HL-60 (cell line): ENCODE measurements at regions not wholly inside any gene's neighbourhood (a gene's known extent, or its start where the extent isn't known, plus 50 kb on each side); places are given as distances from the start of the nearest gene placed in this dataset.

Source experiments
- DNase-seq, 2 experiments: peaks; one replicate each; pipeline ENCODE4 v3.0.0-alpha.2; 2010 to 2020; ENCODE audit warnings: low read depth in 1 of 2, low spot score in 1 of 2
- H3K27ac ChIP-seq: fragments of 250-450 bp; sonication (Bioruptor Pico); replicated peaks from 2 replicates; pipeline ENCODE4 v1.5.1; 2020; ENCODE audit warnings: mild to moderate bottlenecking, moderate library complexity
- H3K27me3 ChIP-seq: fragments of 250-450 bp; sonication (Bioruptor Pico); 2 replicates; pipeline ENCODE4 v1.5.1; 2021; ENCODE audit warnings: mild to moderate bottlenecking, moderate library complexity; ENCODE audit not compliant: insufficient read depth, poor library complexity, severe bottlenecking
- H3K4me3 ChIP-seq: replicated peaks from 2 replicates; pipeline ENCODE4 v1.5.1; 2011; ENCODE audit warnings: mild to moderate bottlenecking, control low read depth, low read length; ENCODE audit not compliant: insufficient read depth
- GABPA ChIP-seq: IDR thresholded peaks from 2 replicates; pipeline ENCODE4 v1.6.1; 2012; ENCODE audit warnings: low read depth
- POLR2AphosphoS5 ChIP-seq: IDR thresholded peaks from 2 replicates; pipeline ENCODE4 v1.6.1; 2012; ENCODE audit warnings: low read depth
- SPI1 ChIP-seq: IDR thresholded peaks from 2 replicates; pipeline ENCODE4 v1.6.1; 2012; ENCODE audit warnings: low read depth, mild to moderate bottlenecking, borderline replicate concordance
- TF ChIP-seq, protein P1 (sequence below): IDR thresholded peaks from one replicate; pipeline ENCODE4 v1.5.1; 2011; ENCODE audit warnings: low read length, control low read depth, inconsistent platforms; ENCODE audit not compliant: insufficient read depth
- TF ChIP-seq, protein P2 (sequence below): IDR thresholded peaks from 2 replicates; pipeline ENCODE4 v1.6.1; 2012; ENCODE audit warnings: low read depth; ENCODE audit not compliant: insufficient replicate concordance

GRCh38 chr10:76727038-76727437 is 910.6 kb downstream of the KCNMA1 start:
- Histone ChIP-seq H3K27me3 (no peaks in the 10 kb centered on the region), H3K4me3 (no peak overlapping the region), H3K27ac (no peak overlapping the region)
- no peak for TF ChIP-seq GABPA
- TF ChIP-seq, protein P1, sequence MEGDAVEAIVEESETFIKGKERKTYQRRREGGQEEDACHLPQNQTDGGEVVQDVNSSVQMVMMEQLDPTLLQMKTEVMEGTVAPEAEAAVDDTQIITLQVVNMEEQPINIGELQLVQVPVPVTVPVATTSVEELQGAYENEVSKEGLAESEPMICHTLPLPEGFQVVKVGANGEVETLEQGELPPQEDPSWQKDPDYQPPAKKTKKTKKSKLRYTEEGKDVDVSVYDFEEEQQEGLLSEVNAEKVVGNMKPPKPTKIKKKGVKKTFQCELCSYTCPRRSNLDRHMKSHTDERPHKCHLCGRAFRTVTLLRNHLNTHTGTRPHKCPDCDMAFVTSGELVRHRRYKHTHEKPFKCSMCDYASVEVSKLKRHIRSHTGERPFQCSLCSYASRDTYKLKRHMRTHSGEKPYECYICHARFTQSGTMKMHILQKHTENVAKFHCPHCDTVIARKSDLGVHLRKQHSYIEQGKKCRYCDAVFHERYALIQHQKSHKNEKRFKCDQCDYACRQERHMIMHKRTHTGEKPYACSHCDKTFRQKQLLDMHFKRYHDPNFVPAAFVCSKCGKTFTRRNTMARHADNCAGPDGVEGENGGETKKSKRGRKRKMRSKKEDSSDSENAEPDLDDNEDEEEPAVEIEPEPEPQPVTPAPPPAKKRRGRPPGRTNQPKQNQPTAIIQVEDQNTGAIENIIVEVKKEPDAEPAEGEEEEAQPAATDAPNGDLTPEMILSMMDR, result no peak
- TF ChIP-seq POLR2AphosphoS5, result no peak
- TF ChIP-seq, protein P2, sequence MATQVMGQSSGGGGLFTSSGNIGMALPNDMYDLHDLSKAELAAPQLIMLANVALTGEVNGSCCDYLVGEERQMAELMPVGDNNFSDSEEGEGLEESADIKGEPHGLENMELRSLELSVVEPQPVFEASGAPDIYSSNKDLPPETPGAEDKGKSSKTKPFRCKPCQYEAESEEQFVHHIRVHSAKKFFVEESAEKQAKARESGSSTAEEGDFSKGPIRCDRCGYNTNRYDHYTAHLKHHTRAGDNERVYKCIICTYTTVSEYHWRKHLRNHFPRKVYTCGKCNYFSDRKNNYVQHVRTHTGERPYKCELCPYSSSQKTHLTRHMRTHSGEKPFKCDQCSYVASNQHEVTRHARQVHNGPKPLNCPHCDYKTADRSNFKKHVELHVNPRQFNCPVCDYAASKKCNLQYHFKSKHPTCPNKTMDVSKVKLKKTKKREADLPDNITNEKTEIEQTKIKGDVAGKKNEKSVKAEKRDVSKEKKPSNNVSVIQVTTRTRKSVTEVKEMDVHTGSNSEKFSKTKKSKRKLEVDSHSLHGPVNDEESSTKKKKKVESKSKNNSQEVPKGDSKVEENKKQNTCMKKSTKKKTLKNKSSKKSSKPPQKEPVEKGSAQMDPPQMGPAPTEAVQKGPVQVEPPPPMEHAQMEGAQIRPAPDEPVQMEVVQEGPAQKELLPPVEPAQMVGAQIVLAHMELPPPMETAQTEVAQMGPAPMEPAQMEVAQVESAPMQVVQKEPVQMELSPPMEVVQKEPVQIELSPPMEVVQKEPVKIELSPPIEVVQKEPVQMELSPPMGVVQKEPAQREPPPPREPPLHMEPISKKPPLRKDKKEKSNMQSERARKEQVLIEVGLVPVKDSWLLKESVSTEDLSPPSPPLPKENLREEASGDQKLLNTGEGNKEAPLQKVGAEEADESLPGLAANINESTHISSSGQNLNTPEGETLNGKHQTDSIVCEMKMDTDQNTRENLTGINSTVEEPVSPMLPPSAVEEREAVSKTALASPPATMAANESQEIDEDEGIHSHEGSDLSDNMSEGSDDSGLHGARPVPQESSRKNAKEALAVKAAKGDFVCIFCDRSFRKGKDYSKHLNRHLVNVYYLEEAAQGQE, result no peak
- TF ChIP-seq SPI1, result no peak
- DNase-seq, result no peak

DNA sequence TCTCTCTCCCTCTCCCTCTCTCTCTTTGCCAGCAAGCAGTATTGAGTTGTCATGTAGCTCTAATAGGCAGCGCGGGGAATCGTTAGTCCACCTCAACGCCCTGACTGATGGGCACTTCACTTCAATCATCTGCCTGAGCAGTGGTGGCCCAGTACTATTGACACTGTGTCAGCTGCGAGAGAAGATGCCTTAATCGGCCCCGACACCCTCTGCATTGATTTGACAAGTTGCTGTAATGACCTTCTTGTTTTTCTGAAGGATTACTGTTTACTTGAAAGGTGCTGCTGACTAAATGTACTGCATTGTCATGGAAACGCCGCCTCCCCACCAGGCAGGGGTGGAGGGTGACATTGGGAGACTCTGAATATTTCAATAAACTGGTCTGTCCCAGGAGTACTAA is 913.8 kb downstream of the KCNMA1 start:
- H3K4me3 ChIP-seq, result no peak overlapping the region
- TF ChIP-seq GABPA (no peak), POLR2AphosphoS5 (no peak), SPI1 (no peak)
- TF ChIP-seq, protein P2, result no peak
- TF ChIP-seq, protein P1, result no peak
- H3K27ac ChIP-seq, result no peak overlapping the region
- DNase-seq, result no peak
- H3K27me3 ChIP-seq, result peaks cover 2% of the 10 kb centered on the region

DNA sequence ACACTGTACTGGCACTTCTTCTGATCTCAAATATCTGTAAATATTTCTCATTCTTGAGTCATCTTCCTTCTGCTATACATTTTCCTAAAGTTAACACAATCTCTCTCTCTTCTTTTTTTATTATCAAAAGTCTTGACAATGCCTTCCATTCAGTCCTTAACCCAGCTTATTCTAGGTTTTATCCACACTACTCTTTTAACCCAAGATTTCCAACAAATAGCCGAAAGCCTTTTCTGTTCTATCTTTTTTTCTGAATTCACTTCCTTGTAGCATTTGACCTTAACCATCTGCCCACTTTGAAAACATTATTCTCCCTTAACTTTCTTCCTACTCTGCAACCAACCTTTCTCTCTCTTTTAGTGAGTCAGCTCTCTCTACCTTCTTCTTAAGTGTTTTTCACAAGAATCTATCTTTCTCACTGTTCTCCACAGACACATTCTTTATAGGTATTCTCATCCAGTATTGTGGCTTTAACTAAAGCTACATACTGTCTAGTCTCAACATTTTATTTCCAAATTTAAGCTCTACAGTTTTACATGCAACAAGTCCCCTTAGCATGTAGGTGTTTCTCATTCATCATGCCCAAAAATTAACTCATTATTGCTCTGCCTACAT is 915.6 kb downstream of the KCNMA1 start:
- no peak for DNase-seq
- H3K27me3 ChIP-seq, result peaks cover 8% of the 10 kb centered on the region

More for the DNA sequence above, 915.6 kb downstream of the KCNMA1 start:
- no peak overlapping the region for H3K27ac ChIP-seq
- H3K4me3 ChIP-seq, result no peak overlapping the region
- TF ChIP-seq, protein P1, result no peak
- TF ChIP-seq, protein P2, result no peak
- TF ChIP-seq GABPA (no peak), SPI1 (no peak), POLR2AphosphoS5 (no peak)
